Body of pancreas (tissue), 4 donors: ENCODE measurements at regions not wholly inside any gene's neighbourhood (a gene's known extent, or its start where the extent isn't known, plus 50 kb on each side); places are given as distances from the start of the nearest gene placed in this dataset.

Experiments
- POLR2A ChIP-seq, 3 donors: fragments of 450-650 bp; IDR thresholded peaks; one replicate each; pipeline ENCODE4 v1.6.1; 2016; ENCODE audit warnings: antibody characterized with exemption in 3 of 3, mild to moderate bottlenecking in 2 of 3
- TF ChIP-seq, protein P1 (sequence below), 7 experiments: fragments of 450-650 bp in 4 of 7; fragments of 200-600 bp in 3 of 7; sonication (generic) in 3 of 7; IDR thresholded peaks; one replicate each; pipeline ENCODE4 v1.5.1; 2016 to 2019; ENCODE audit warnings: antibody characterized with exemption in 7 of 7

DNA sequence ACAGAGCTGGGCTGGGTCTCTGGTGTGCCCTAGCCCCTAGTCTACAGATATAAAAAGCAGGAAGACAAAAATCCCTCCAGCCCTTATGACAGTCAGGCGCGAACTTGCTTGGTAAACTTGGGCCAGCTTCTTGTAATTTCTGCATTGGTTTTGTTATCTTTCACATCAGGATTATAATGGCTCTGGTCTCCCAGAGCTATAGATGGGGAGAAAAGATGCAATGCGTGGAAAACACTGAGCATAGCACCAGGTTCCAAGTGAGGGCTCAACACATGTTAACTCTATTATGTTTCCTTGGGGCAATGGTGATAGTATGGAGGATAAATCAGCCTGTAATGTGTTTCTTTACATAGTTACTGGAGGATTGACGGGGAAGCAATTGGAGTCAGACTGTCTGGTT is 246.8 kb upstream of the KCNG1 start:
- TF ChIP-seq, protein P1, sequence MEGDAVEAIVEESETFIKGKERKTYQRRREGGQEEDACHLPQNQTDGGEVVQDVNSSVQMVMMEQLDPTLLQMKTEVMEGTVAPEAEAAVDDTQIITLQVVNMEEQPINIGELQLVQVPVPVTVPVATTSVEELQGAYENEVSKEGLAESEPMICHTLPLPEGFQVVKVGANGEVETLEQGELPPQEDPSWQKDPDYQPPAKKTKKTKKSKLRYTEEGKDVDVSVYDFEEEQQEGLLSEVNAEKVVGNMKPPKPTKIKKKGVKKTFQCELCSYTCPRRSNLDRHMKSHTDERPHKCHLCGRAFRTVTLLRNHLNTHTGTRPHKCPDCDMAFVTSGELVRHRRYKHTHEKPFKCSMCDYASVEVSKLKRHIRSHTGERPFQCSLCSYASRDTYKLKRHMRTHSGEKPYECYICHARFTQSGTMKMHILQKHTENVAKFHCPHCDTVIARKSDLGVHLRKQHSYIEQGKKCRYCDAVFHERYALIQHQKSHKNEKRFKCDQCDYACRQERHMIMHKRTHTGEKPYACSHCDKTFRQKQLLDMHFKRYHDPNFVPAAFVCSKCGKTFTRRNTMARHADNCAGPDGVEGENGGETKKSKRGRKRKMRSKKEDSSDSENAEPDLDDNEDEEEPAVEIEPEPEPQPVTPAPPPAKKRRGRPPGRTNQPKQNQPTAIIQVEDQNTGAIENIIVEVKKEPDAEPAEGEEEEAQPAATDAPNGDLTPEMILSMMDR (IDR thresholded peaks at IDR 0.05), result no peak
- TF ChIP-seq POLR2A (IDR thresholded peaks at IDR 0.05), result no peak
